ENCODE measurements at regions not wholly inside any gene's neighbourhood (a gene's known extent, or its start where the extent isn't known, plus 50 kb on each side); places are given as distances from the start of the nearest gene placed in this dataset.

GRCh38 chr10:29843143-29843542, 208.4 kb upstream of the SVIL start:
- TF ChIP-seq ZFX (IDR thresholded peaks at IDR 0.05; ENCODE audit: borderline replicate concordance): no peak
- TF ChIP-seq, protein P1, sequence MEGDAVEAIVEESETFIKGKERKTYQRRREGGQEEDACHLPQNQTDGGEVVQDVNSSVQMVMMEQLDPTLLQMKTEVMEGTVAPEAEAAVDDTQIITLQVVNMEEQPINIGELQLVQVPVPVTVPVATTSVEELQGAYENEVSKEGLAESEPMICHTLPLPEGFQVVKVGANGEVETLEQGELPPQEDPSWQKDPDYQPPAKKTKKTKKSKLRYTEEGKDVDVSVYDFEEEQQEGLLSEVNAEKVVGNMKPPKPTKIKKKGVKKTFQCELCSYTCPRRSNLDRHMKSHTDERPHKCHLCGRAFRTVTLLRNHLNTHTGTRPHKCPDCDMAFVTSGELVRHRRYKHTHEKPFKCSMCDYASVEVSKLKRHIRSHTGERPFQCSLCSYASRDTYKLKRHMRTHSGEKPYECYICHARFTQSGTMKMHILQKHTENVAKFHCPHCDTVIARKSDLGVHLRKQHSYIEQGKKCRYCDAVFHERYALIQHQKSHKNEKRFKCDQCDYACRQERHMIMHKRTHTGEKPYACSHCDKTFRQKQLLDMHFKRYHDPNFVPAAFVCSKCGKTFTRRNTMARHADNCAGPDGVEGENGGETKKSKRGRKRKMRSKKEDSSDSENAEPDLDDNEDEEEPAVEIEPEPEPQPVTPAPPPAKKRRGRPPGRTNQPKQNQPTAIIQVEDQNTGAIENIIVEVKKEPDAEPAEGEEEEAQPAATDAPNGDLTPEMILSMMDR (IDR thresholded peaks at IDR 0.05): no peak
- H3K27ac ChIP-seq: no peak overlapping the region

GRCh38 chr10:29841724-29842649, 207.2 kb upstream of the SVIL start:
- TF ChIP-seq, protein P1 (IDR thresholded peaks at IDR 0.05): 0 out of 2 replicates have a peak, but pooled peaks have one; percentile 8
- TF ChIP-seq ZFX (IDR thresholded peaks at IDR 0.05; ENCODE audit: borderline replicate concordance): no peak
- H3K27ac ChIP-seq: no peak overlapping the region

- TF ChIP-seq, protein P1 (IDR thresholded peaks at IDR 0.05): no peak
- TF ChIP-seq ZFX (IDR thresholded peaks at IDR 0.05; ENCODE audit: borderline replicate concordance): no peak
- no peak overlapping the region for H3K27ac ChIP-seq
Measured at GRCh38 chr10:29840516-29841276, 205.9 kb upstream of the SVIL start.

- H3K27ac ChIP-seq: no peak overlapping the region
- no peak for TF ChIP-seq ZFX (IDR thresholded peaks at IDR 0.05; ENCODE audit: borderline replicate concordance)
- TF ChIP-seq, protein P1 (IDR thresholded peaks at IDR 0.05): no peak
Measured at GRCh38 chr10:29839826-29840515, 205.2 kb upstream of the SVIL start.

- no peak overlapping the region for H3K27ac ChIP-seq
Measured at GRCh38 chr10:29838539-29838938, 203.8 kb upstream of the SVIL start.

GRCh38 chr10:29837586-29837985, 202.8 kb upstream of the SVIL start:
- no peak for TF ChIP-seq ZFX (IDR thresholded peaks at IDR 0.05; ENCODE audit: borderline replicate concordance)
- TF ChIP-seq, protein P1 (IDR thresholded peaks at IDR 0.05): no peak
- no peak overlapping the region for H3K27ac ChIP-seq

More at GRCh38 chr10:29838539-29838938, 203.8 kb upstream of the SVIL start:
- TF ChIP-seq, protein P1 (IDR thresholded peaks at IDR 0.05): no peak
- TF ChIP-seq ZFX (IDR thresholded peaks at IDR 0.05; ENCODE audit: borderline replicate concordance): no peak
